ENCODE measurements at regions not wholly inside any gene's neighbourhood (a gene's known extent, or its start where the extent isn't known, plus 50 kb on each side); places are given as distances from the start of the nearest gene placed in this dataset.

DNA sequence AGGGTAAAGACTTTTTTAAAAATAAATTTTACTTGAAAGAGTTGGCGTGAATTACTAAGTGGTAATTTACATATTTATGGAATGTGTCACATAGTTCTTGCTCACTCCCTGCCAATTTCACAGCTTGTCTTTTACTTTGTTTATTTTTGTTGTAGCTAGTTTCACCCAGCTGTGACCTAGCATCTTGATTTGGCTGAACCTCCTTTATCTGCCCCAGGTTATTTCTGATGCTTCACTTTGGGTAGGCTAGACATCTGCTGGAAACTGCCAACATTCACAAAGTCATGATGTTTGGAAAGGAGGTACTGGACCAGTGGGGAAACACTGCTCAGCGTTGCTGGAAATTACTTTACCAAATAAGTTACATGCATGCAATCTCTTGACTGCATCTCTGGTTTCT is 1676.0 kb upstream of the RAG2 start:
- Histone ChIP-seq H3K36me3 (ENCODE audit: control insufficient read depth, insufficient read depth, low read length) (no peaks in the 10 kb centered on the region), H3K27me3 (replicated peaks; ENCODE audit: control insufficient read depth, insufficient read depth, low read length) (no peaks in the 10 kb centered on the region), H3K4me3 (replicated peaks; ENCODE audit: low read depth, low read length) (no peak overlapping the region)
- TF ChIP-seq, protein P1, sequence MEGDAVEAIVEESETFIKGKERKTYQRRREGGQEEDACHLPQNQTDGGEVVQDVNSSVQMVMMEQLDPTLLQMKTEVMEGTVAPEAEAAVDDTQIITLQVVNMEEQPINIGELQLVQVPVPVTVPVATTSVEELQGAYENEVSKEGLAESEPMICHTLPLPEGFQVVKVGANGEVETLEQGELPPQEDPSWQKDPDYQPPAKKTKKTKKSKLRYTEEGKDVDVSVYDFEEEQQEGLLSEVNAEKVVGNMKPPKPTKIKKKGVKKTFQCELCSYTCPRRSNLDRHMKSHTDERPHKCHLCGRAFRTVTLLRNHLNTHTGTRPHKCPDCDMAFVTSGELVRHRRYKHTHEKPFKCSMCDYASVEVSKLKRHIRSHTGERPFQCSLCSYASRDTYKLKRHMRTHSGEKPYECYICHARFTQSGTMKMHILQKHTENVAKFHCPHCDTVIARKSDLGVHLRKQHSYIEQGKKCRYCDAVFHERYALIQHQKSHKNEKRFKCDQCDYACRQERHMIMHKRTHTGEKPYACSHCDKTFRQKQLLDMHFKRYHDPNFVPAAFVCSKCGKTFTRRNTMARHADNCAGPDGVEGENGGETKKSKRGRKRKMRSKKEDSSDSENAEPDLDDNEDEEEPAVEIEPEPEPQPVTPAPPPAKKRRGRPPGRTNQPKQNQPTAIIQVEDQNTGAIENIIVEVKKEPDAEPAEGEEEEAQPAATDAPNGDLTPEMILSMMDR (IDR thresholded peaks at IDR 0.05; ENCODE audit: insufficient read depth, low read length, poor library complexity, severe bottlenecking), result no peak
- no peak for DNase-seq (ENCODE audit: extremely low read depth, insufficient read length)

DNA sequence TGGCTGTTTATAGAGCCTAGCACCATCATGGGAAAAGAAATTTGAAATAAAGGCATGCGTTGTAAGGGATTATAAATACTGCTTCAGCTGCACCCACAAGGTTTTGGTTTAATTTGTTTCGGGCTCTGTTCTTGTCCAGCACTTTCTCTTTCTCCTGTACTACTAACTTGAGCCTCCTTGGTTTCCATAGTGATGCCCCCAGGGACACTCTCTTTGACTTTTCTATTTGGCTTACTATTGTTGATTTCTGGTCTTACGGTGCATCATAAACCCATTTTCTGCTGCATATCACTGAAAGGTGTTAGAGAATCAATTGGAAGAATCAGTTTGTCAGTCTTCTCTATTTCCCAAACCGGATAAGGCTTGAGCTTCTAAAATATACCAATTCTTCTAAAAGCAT is 1674.3 kb upstream of the RAG2 start:
- Histone ChIP-seq H3K4me3 (replicated peaks; ENCODE audit: low read depth, low read length) (no peak overlapping the region), H3K36me3 (ENCODE audit: control insufficient read depth, insufficient read depth, low read length) (no peaks in the 10 kb centered on the region), H3K27me3 (replicated peaks; ENCODE audit: control insufficient read depth, insufficient read depth, low read length) (no peaks in the 10 kb centered on the region)
- DNase-seq (ENCODE audit: extremely low read depth, insufficient read length), result no peak
- TF ChIP-seq, protein P1 (IDR thresholded peaks at IDR 0.05; ENCODE audit: insufficient read depth, low read length, poor library complexity, severe bottlenecking), result no peak

DNA sequence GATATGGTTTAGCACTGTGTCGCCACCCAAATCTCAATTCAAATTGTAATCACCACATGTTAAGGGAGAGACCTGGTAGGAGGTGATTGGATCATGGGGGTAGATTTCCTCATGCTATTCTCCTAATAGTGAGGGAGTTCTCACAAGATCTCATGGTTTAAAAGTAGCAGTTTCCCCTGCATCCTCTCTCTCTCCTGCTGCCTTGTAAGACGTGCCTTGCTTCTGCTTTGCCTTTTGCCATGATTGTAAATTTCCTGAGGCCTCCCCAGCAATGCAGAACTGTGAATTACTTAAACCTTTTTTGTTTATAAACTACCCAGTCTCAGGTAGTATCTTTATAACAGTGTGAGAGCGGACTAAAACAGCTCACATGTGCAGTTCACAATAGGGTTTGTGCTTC is 1668.7 kb upstream of the RAG2 start:
- TF ChIP-seq, protein P1 (IDR thresholded peaks at IDR 0.05; ENCODE audit: insufficient read depth, low read length, poor library complexity, severe bottlenecking), result no peak
- H3K27me3 ChIP-seq (replicated peaks; ENCODE audit: control insufficient read depth, insufficient read depth, low read length), result no peaks in the 10 kb centered on the region
- no peak for DNase-seq (ENCODE audit: extremely low read depth, insufficient read length)
- H3K36me3 ChIP-seq (ENCODE audit: control insufficient read depth, insufficient read depth, low read length), result no peaks in the 10 kb centered on the region
- H3K4me3 ChIP-seq (replicated peaks; ENCODE audit: low read depth, low read length), result no peak overlapping the region

DNA sequence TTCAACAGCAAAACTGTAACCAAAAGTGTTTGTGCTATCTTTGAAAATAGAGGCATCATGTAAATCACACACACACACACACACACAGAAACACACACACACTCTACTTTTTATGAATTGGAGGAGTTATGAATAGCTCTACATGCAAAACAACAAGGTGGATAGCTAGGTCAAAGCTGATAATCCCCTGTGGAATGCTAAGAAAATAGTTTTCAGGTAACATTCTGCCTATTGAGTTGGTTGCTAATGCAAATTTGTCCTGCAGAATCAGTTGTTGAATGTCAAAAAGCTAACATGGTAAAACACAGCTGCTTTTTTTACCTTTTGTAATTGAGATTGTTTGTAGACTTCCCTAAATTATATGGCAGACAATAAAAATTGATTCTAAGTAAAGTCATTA is 1658.4 kb upstream of the RAG2 start:
- DNase-seq (ENCODE audit: extremely low read depth, insufficient read length), result no peak
- Histone ChIP-seq H3K4me3 (replicated peaks; ENCODE audit: low read depth, low read length) (no peak overlapping the region), H3K36me3 (ENCODE audit: control insufficient read depth, insufficient read depth, low read length) (no peaks in the 10 kb centered on the region), H3K27me3 (replicated peaks; ENCODE audit: control insufficient read depth, insufficient read depth, low read length) (no peaks in the 10 kb centered on the region)
- TF ChIP-seq, protein P1 (IDR thresholded peaks at IDR 0.05; ENCODE audit: insufficient read depth, low read length, poor library complexity, severe bottlenecking), result no peak

DNA sequence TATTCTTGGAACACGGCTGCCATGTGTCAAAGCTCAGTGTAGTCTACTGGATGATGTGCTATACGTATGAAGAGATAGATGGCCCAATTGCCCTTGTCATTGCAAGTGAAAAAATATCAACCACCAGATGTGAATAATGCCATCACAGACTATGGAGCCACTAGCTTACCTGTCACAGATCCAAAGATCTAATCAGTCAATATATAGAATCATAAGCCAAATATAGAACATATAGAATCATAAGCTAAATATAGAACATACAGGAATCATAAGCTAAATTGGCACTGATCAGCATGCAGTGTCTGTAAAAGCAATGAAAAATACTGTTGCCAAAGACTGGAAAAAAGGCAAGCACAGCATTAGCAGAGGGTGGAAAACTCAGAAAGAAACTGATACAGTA is 1656.9 kb upstream of the RAG2 start:
- no peak for DNase-seq (ENCODE audit: extremely low read depth, insufficient read length)
- TF ChIP-seq, protein P1 (IDR thresholded peaks at IDR 0.05; ENCODE audit: insufficient read depth, low read length, poor library complexity, severe bottlenecking), result no peak
- Histone ChIP-seq H3K27me3 (replicated peaks; ENCODE audit: control insufficient read depth, insufficient read depth, low read length) (no peaks in the 10 kb centered on the region), H3K36me3 (ENCODE audit: control insufficient read depth, insufficient read depth, low read length) (no peaks in the 10 kb centered on the region), H3K4me3 (replicated peaks; ENCODE audit: low read depth, low read length) (no peak overlapping the region)

DNA sequence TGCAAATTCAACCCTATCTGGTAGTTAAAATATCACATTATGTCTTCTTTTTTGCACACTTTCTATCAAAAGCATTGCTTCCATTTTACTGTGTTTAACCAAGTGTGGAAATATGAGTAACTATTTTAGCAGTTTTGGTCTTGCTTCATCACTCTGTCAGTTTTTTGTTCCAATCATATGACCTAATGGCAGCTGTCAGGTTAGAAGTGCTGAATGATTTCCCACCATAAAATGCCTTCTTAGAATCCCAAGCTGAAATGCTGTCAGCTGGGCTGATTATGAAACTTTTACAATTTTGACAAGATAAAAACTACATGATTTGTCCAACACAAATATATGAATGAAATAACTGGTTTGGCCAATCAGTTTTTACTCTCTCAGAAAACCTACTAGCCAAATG is 1654.6 kb upstream of the RAG2 start:
- TF ChIP-seq, protein P1 (IDR thresholded peaks at IDR 0.05; ENCODE audit: insufficient read depth, low read length, poor library complexity, severe bottlenecking), result no peak
- no peaks in the 10 kb centered on the region for H3K36me3 ChIP-seq (ENCODE audit: control insufficient read depth, insufficient read depth, low read length)
- no peak for DNase-seq (ENCODE audit: extremely low read depth, insufficient read length)
- H3K4me3 ChIP-seq (replicated peaks; ENCODE audit: low read depth, low read length), result no peak overlapping the region
- H3K27me3 ChIP-seq (replicated peaks; ENCODE audit: control insufficient read depth, insufficient read depth, low read length), result no peaks in the 10 kb centered on the region

Measured in GM06990 (cell line).